Neural progenitor cell (in vitro differentiated cells): ENCODE measurements at regions not wholly inside any gene's neighbourhood (a gene's known extent, or its start where the extent isn't known, plus 50 kb on each side); places are given as distances from the start of the nearest gene placed in this dataset.

Experiments used
- EZH2 ChIP-seq: fragments of 200-600 bp; sonication (generic); IDR thresholded peaks from 2 replicates; pipeline ENCODE4 v1.6.1; 2017; ENCODE audit warnings: antibody characterized with exemption, mild to moderate bottlenecking, moderate library complexity
- TF ChIP-seq, protein P1 (sequence below): fragments of 200-600 bp; sonication (generic); IDR thresholded peaks from 2 replicates; pipeline ENCODE4 v1.5.1; 2017; ENCODE audit warnings: antibody characterized with exemption, mild to moderate bottlenecking

- TF ChIP-seq EZH2: no peak
- TF ChIP-seq, protein P1, sequence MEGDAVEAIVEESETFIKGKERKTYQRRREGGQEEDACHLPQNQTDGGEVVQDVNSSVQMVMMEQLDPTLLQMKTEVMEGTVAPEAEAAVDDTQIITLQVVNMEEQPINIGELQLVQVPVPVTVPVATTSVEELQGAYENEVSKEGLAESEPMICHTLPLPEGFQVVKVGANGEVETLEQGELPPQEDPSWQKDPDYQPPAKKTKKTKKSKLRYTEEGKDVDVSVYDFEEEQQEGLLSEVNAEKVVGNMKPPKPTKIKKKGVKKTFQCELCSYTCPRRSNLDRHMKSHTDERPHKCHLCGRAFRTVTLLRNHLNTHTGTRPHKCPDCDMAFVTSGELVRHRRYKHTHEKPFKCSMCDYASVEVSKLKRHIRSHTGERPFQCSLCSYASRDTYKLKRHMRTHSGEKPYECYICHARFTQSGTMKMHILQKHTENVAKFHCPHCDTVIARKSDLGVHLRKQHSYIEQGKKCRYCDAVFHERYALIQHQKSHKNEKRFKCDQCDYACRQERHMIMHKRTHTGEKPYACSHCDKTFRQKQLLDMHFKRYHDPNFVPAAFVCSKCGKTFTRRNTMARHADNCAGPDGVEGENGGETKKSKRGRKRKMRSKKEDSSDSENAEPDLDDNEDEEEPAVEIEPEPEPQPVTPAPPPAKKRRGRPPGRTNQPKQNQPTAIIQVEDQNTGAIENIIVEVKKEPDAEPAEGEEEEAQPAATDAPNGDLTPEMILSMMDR: no peak
Measured at GRCh38 chr5:6976971-6977370, 263.7 kb downstream of the TENT4A start.
